ENCODE measurements at regions not wholly inside any gene's neighbourhood (a gene's known extent, or its start where the extent isn't known, plus 50 kb on each side); places are given as distances from the start of the nearest gene placed in this dataset.

GRCh38 chrX:4263030-4263803, 549.8 kb upstream of the PRKX start:
- H3K9me3 ChIP-seq (ENCODE audit: control insufficient read depth in 2 of 2, insufficient read depth in 1 of 2, low read depth in 1 of 2, low read length in 1 of 2), result no peaks in the 10 kb centered on the region
- no peaks in the 10 kb centered on the region for H3K27me3 ChIP-seq (ENCODE audit: control insufficient read depth in 1 of 2, insufficient read depth in 2 of 2, low read length in 2 of 2)
- H3K27ac ChIP-seq (ENCODE audit: low read depth in 2 of 2, low read length in 1 of 2), result no peak overlapping the region
- H3K4me1 ChIP-seq (ENCODE audit: control insufficient read depth in 2 of 2, insufficient read depth in 2 of 2, low read length in 1 of 2), result no peaks in the 10 kb centered on the region
- H3K4me3 ChIP-seq (ENCODE audit: low read depth in 1 of 2, low read length in 2 of 2), result no peak overlapping the region
- H3K36me3 ChIP-seq (ENCODE audit: control insufficient read depth in 2 of 2, insufficient read depth in 2 of 2, low read length in 1 of 2), result no peaks in the 10 kb centered on the region
- 33 to 41% methylated on average over 8 of the region's 8 CpGs for WGBS, 2 donors

DNA sequence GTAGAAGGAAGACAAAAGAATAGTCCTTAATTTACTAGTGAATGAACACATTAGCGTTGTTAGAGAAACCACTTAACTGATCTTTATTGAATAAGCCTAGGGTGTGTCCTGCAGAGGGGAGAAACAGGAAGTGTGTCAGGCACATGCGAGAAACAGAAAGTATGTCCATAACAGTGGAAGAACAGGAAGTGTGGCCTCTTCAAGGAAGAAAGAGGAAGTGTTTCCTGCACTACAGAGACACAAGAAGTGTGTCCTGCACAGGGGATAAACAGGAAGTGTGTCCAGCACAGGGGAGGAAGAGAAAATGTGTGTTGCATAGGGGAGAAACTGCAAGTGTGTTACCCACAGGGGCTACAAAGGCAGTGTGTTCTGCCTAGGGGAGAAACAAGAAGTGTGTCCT, 539.6 kb upstream of the PRKX start:
- H3K4me3 ChIP-seq (ENCODE audit: low read depth in 1 of 2, low read length in 2 of 2), result no peak overlapping the region
- H3K27ac ChIP-seq (ENCODE audit: low read depth in 2 of 2, low read length in 1 of 2), result no peak overlapping the region
- no peaks in the 10 kb centered on the region for H3K4me1 ChIP-seq (ENCODE audit: control insufficient read depth in 2 of 2, insufficient read depth in 2 of 2, low read length in 1 of 2)
- H3K27me3 ChIP-seq (ENCODE audit: control insufficient read depth in 1 of 2, insufficient read depth in 2 of 2, low read length in 2 of 2), result no peaks in the 10 kb centered on the region
- peaks cover 0 to 5% of the 10 kb centered on the region in 2 donors for H3K9me3 ChIP-seq (ENCODE audit: control insufficient read depth in 2 of 2, insufficient read depth in 1 of 2, low read depth in 1 of 2, low read length in 1 of 2)
- H3K36me3 ChIP-seq (ENCODE audit: control insufficient read depth in 2 of 2, insufficient read depth in 2 of 2, low read length in 1 of 2), result no peaks in the 10 kb centered on the region
- WGBS, 2 donors, result 29 to 46% methylated on average over 2 of the region's 2 CpGs

DNA sequence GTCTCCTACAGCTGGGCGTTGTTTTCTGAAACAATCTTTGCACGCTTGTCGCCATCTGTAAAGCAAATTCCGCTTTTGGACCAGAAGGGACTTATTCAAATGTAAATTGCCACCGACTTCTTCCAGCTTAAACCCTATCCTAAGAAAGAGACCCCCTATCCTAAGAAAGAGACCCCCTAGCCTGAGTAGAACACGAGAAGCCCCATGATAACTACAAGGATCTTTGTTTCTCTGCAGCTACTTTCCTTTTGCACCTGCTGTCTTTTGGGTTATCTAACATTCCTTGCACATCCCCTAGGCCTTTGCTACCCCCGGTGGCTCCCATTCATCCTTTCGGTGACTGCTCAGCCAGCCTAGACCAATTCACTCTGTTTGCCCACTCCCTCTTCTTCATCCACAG, 536.0 kb upstream of the PRKX start:
- 58 to 68% methylated on average over 8 of the region's 8 CpGs for WGBS, 2 donors
- Histone ChIP-seq H3K27ac (ENCODE audit: low read depth in 2 of 2, low read length in 1 of 2) (no peak overlapping the region), H3K4me1 (ENCODE audit: control insufficient read depth in 2 of 2, insufficient read depth in 2 of 2, low read length in 1 of 2) (no peaks in the 10 kb centered on the region), H3K36me3 (ENCODE audit: control insufficient read depth in 2 of 2, insufficient read depth in 2 of 2, low read length in 1 of 2) (no peaks in the 10 kb centered on the region), H3K4me3 (ENCODE audit: low read depth in 1 of 2, low read length in 2 of 2) (no peak overlapping the region), H3K9me3 (ENCODE audit: control insufficient read depth in 2 of 2, insufficient read depth in 1 of 2, low read depth in 1 of 2, low read length in 1 of 2) (no peaks in the 10 kb centered on the region), H3K27me3 (ENCODE audit: control insufficient read depth in 1 of 2, insufficient read depth in 2 of 2, low read length in 2 of 2) (no peaks in the 10 kb centered on the region)

DNA sequence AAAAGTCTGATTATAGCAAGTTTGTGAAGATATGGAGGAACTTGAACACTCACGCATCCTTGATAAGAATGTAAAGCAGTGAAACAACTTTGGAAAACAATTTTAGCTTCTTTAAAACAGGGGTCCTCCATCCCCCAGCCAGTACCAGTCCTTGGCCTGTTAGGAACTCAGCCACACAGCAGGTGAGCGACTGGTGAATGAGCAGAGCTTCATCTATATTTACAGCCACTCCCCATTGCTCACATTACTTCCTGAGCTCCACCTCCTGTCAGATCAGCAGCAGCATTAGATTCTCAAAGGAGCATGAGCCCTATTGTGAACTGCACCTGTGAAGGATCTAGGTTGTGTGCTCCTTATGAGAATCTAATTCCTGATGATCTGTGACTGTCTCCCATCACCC, 530.3 kb upstream of the PRKX start:
- Histone ChIP-seq H3K36me3 (ENCODE audit: control insufficient read depth in 2 of 2, insufficient read depth in 2 of 2, low read length in 1 of 2) (no peaks in the 10 kb centered on the region), H3K27me3 (ENCODE audit: control insufficient read depth in 1 of 2, insufficient read depth in 2 of 2, low read length in 2 of 2) (no peaks in the 10 kb centered on the region), H3K9me3 (ENCODE audit: control insufficient read depth in 2 of 2, insufficient read depth in 1 of 2, low read depth in 1 of 2, low read length in 1 of 2) (peaks cover 0 to 9% of the 10 kb centered on the region in 2 donors), H3K4me1 (ENCODE audit: control insufficient read depth in 2 of 2, insufficient read depth in 2 of 2, low read length in 1 of 2) (no peaks in the 10 kb centered on the region), H3K27ac (ENCODE audit: low read depth in 2 of 2, low read length in 1 of 2) (no peak overlapping the region), H3K4me3 (ENCODE audit: low read depth in 1 of 2, low read length in 2 of 2) (no peak overlapping the region)
- WGBS, 2 donors, result 19 to 23% methylated on average over 2 of the region's 2 CpGs

DNA sequence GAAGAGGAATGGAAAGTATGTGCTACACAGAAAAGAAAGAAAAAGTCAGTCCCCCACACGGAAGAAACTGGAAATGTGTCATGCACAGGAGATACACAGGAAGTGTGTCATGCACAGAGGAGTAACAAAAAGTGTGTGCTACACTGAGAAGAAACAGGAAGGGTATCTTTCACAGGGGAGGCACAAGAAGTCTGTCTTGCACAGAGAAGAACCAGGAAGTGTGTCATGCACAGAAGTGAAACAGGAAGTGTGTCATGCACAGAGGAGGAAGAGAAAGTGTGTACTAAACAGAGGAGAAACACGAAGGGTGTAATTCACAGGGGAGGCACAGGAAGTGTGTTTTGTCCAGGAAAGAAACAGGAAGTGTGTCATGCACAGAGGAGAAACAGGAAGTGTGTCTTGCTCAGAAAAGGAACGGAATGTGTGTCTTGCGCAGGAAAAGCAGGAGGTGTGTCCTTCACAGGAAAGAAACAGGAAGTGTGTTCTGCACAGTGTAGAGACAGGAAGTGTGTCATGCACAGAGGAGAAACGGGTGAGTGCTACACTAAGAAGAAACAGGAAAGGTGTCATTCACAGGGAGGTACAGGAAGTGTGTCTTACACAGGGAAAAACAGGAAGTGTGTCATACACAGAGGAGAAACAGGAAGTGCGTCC, 527.2 kb upstream of the PRKX start:
- Histone ChIP-seq H3K27ac (ENCODE audit: low read depth in 2 of 2, low read length in 1 of 2) (no peak overlapping the region), H3K27me3 (ENCODE audit: control insufficient read depth in 1 of 2, insufficient read depth in 2 of 2, low read length in 2 of 2) (no peaks in the 10 kb centered on the region), H3K4me3 (ENCODE audit: low read depth in 1 of 2, low read length in 2 of 2) (no peak overlapping the region), H3K36me3 (ENCODE audit: control insufficient read depth in 2 of 2, insufficient read depth in 2 of 2, low read length in 1 of 2) (no peaks in the 10 kb centered on the region), H3K4me1 (ENCODE audit: control insufficient read depth in 2 of 2, insufficient read depth in 2 of 2, low read length in 1 of 2) (no peaks in the 10 kb centered on the region), H3K9me3 (ENCODE audit: control insufficient read depth in 2 of 2, insufficient read depth in 1 of 2, low read depth in 1 of 2, low read length in 1 of 2) (peaks cover 0 to 9% of the 10 kb centered on the region in 2 donors)
- 69 to 75% methylated on average over 6 of the region's 6 CpGs for WGBS, 2 donors

- WGBS, 2 donors, result 64 to 67% methylated on average over 5 of the region's 5 CpGs
- Histone ChIP-seq H3K27ac (ENCODE audit: low read depth in 2 of 2, low read length in 1 of 2) (no peak overlapping the region), H3K9me3 (ENCODE audit: control insufficient read depth in 2 of 2, insufficient read depth in 1 of 2, low read depth in 1 of 2, low read length in 1 of 2) (peaks cover 0 to 9% of the 10 kb centered on the region in 2 donors), H3K36me3 (ENCODE audit: control insufficient read depth in 2 of 2, insufficient read depth in 2 of 2, low read length in 1 of 2) (no peaks in the 10 kb centered on the region), H3K4me1 (ENCODE audit: control insufficient read depth in 2 of 2, insufficient read depth in 2 of 2, low read length in 1 of 2) (no peaks in the 10 kb centered on the region), H3K4me3 (ENCODE audit: low read depth in 1 of 2, low read length in 2 of 2) (no peak overlapping the region), H3K27me3 (ENCODE audit: control insufficient read depth in 1 of 2, insufficient read depth in 2 of 2, low read length in 2 of 2) (no peaks in the 10 kb centered on the region)
These were observed 526.4 kb upstream of the PRKX start for GRCh38 chrX:4239650-4240540.

- Histone ChIP-seq H3K4me1 (ENCODE audit: control insufficient read depth in 2 of 2, insufficient read depth in 2 of 2, low read length in 1 of 2) (no peaks in the 10 kb centered on the region), H3K36me3 (ENCODE audit: control insufficient read depth in 2 of 2, insufficient read depth in 2 of 2, low read length in 1 of 2) (no peaks in the 10 kb centered on the region), H3K27ac (ENCODE audit: low read depth in 2 of 2, low read length in 1 of 2) (no peak overlapping the region), H3K9me3 (ENCODE audit: control insufficient read depth in 2 of 2, insufficient read depth in 1 of 2, low read depth in 1 of 2, low read length in 1 of 2) (peaks cover 0 to 9% of the 10 kb centered on the region in 2 donors), H3K27me3 (ENCODE audit: control insufficient read depth in 1 of 2, insufficient read depth in 2 of 2, low read length in 2 of 2) (no peaks in the 10 kb centered on the region), H3K4me3 (ENCODE audit: low read depth in 1 of 2, low read length in 2 of 2) (no peak overlapping the region)
- 73 to 83% methylated on average over 3 of the region's 3 CpGs for WGBS, 2 donors
These were observed 525.5 kb upstream of the PRKX start for GRCh38 chrX:4238916-4239315.

GRCh38 chrX:4225086-4225485, 511.6 kb upstream of the PRKX start:
- WGBS, 2 donors, result 21 to 44% methylated on average over 2 of the region's 2 CpGs
- H3K36me3 ChIP-seq (ENCODE audit: control insufficient read depth in 2 of 2, insufficient read depth in 2 of 2, low read length in 1 of 2), result no peaks in the 10 kb centered on the region

DNA sequence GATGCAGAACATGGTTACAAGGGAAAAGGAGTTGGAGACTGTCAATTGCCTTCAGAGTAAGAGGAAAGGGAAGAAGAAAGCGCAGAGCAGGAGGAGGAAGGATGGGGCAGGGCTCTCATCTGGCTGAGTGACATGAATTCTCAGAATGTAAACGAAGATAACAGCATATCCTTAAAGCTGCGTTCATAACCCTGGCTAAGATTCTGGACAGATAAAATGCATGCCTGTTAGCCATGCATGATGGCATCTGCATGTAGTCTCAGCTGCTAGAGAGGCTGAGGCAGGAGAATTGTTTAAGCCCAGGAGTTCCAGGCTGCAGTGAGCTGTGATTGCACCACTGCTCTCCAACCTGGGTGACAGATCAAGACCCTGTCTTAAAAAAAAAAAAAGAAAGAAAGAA, 493.5 kb upstream of the PRKX start:
- H3K27ac ChIP-seq (ENCODE audit: low read depth in 2 of 2, low read length in 1 of 2), result no peak overlapping the region
- H3K36me3 ChIP-seq (ENCODE audit: control insufficient read depth in 2 of 2, insufficient read depth in 2 of 2, low read length in 1 of 2), result no peaks in the 10 kb centered on the region
- H3K9me3 ChIP-seq (ENCODE audit: control insufficient read depth in 2 of 2, insufficient read depth in 1 of 2, low read depth in 1 of 2, low read length in 1 of 2), result no peaks in the 10 kb centered on the region
- WGBS, 2 donors, result 24 to 30% methylated on average over 3 of the region's 3 CpGs
- no peaks in the 10 kb centered on the region for H3K4me1 ChIP-seq (ENCODE audit: control insufficient read depth in 2 of 2, insufficient read depth in 2 of 2, low read length in 1 of 2)
- H3K27me3 ChIP-seq (ENCODE audit: control insufficient read depth in 1 of 2, insufficient read depth in 2 of 2, low read length in 2 of 2), result no peaks in the 10 kb centered on the region
- no peak overlapping the region for H3K4me3 ChIP-seq (ENCODE audit: low read depth in 1 of 2, low read length in 2 of 2)

More at GRCh38 chrX:4225086-4225485, 511.6 kb upstream of the PRKX start:
- H3K27ac ChIP-seq (ENCODE audit: low read depth in 2 of 2, low read length in 1 of 2), result no peak overlapping the region
- H3K9me3 ChIP-seq (ENCODE audit: control insufficient read depth in 2 of 2, insufficient read depth in 1 of 2, low read depth in 1 of 2, low read length in 1 of 2), result no peaks in the 10 kb centered on the region
- H3K4me3 ChIP-seq (ENCODE audit: low read depth in 1 of 2, low read length in 2 of 2), result no peak overlapping the region
- no peaks in the 10 kb centered on the region for H3K27me3 ChIP-seq (ENCODE audit: control insufficient read depth in 1 of 2, insufficient read depth in 2 of 2, low read length in 2 of 2)
- no peaks in the 10 kb centered on the region for H3K4me1 ChIP-seq (ENCODE audit: control insufficient read depth in 2 of 2, insufficient read depth in 2 of 2, low read length in 1 of 2)

All from esophagus (tissue), 2 donors.